Breast epithelium (tissue), 3 donors: ENCODE measurements at regions not wholly inside any gene's neighbourhood (a gene's known extent, or its start where the extent isn't known, plus 50 kb on each side); places are given as distances from the start of the nearest gene placed in this dataset.

Experiments
- POLR2AphosphoS5 ChIP-seq, 3 donors: sonication (generic); formaldehyde crosslinking; IDR thresholded peaks; one replicate each; pipeline ENCODE4 v1.6.1; 2017; ENCODE audit warnings: antibody characterized with exemption in 3 of 3
- TF ChIP-seq, protein P1 (sequence below), 3 donors: fragments of 450-650 bp; IDR thresholded peaks; one replicate each; pipeline ENCODE4 v1.5.1; 2016 to 2017; ENCODE audit warnings: antibody characterized with exemption in 3 of 3, mild to moderate bottlenecking in 3 of 3, moderate library complexity in 3 of 3

DNA sequence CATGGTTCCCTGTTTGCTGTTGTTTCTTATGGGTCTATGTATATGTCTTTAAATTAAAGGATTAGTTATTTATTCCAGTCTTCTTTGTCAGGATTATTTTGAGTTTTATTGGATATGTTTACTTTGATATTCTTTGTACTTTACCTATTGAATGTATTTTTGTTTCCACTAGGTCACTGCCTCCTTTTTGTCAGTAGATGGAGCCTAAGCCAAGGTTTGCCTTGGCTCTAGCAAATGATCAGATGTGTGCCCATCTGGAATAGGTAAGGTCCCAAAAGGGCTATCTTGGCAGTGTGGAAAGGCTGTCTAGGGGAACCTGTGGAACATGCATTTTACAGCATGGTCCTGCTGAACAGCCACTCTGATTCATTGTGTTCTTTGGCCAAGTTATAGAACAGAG, 337.3 kb upstream of the GHITM start:
- no peak for TF ChIP-seq POLR2AphosphoS5 (IDR thresholded peaks at IDR 0.05)
- TF ChIP-seq, protein P1, sequence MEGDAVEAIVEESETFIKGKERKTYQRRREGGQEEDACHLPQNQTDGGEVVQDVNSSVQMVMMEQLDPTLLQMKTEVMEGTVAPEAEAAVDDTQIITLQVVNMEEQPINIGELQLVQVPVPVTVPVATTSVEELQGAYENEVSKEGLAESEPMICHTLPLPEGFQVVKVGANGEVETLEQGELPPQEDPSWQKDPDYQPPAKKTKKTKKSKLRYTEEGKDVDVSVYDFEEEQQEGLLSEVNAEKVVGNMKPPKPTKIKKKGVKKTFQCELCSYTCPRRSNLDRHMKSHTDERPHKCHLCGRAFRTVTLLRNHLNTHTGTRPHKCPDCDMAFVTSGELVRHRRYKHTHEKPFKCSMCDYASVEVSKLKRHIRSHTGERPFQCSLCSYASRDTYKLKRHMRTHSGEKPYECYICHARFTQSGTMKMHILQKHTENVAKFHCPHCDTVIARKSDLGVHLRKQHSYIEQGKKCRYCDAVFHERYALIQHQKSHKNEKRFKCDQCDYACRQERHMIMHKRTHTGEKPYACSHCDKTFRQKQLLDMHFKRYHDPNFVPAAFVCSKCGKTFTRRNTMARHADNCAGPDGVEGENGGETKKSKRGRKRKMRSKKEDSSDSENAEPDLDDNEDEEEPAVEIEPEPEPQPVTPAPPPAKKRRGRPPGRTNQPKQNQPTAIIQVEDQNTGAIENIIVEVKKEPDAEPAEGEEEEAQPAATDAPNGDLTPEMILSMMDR (IDR thresholded peaks at IDR 0.05) = no peak
